IMR-90 (cell line): ENCODE measurements at regions not wholly inside any gene's neighbourhood (a gene's known extent, or its start where the extent isn't known, plus 50 kb on each side); places are given as distances from the start of the nearest gene placed in this dataset.

Experiments used
- ATAC-seq: fragments of 200-7000 bp; cut with Tn5 transposase; 2 replicates; pipeline ENCODE4 v1.9.1; 2020; ENCODE audit warnings: low read depth, mild to moderate bottlenecking, moderate library complexity
- BruUV-seq: library from RNA; stranded (reverse); fragments of 400-500 nt; replicated peaks from 2 replicates; lab custom pipeline; 2021; lab: Mats Ljungman, UMichigan
- CTCF ChIA-PET: fragments of 300-600 bp; formaldehyde crosslinking; extraction: SDS; loops from one replicate; lab custom pipeline; 2021; ENCODE audit warnings: antibody characterized with exemption; lab: Yijun Ruan, JAX
- POLR2A ChIA-PET: fragments of 300-600 bp; sonication (Branson Sonifier 250); formaldehyde crosslinking; loops from one replicate; lab custom pipeline; 2022; ENCODE audit warnings: antibody characterized with exemption; ENCODE audit not compliant: unreplicated experiment; lab: Charles Lee
- DNase-seq: peaks from one replicate; pipeline ENCODE4 v3.0.0; 2013
- H2AFZ ChIP-seq: replicated peaks from 2 replicates; pipeline ENCODE3; 2013; ENCODE audit warnings: low read length, mild to moderate bottlenecking; ENCODE audit not compliant: poor library complexity
- H2AK5ac ChIP-seq: 2 replicates; pipeline ENCODE4 v1.6.1; 2013; ENCODE audit warnings: low read depth, low read length, inconsistent platforms
- H2AK9ac ChIP-seq: replicated peaks from 2 replicates; pipeline ENCODE3; 2013; ENCODE audit warnings: mild to moderate bottlenecking, low read depth, low read length, moderate library complexity; ENCODE audit not compliant: poor library complexity
- H2BK120ac ChIP-seq: 2 replicates; pipeline ENCODE4 v1.6.1; 2013; ENCODE audit warnings: low read depth, low read length, inconsistent platforms
- H2BK15ac ChIP-seq: 3 replicates; pipeline ENCODE4 v1.6.1; 2013; ENCODE audit warnings: low read depth, low read length, inconsistent platforms
- H2BK20ac ChIP-seq: 2 replicates; pipeline ENCODE4 v1.6.1; 2013; ENCODE audit warnings: low read depth, mild to moderate bottlenecking, inconsistent platforms, low read length, moderate library complexity
- H2BK5ac ChIP-seq: 2 replicates; pipeline ENCODE4 v1.6.1; 2013; ENCODE audit warnings: mild to moderate bottlenecking, low read depth, low read length, inconsistent platforms; ENCODE audit not compliant: poor library complexity, severe bottlenecking
- H3K14ac ChIP-seq: replicated peaks from 2 replicates; pipeline ENCODE4 v1.6.1; 2013; ENCODE audit warnings: low read depth, low read length, inconsistent platforms
- H3K18ac ChIP-seq: 2 replicates; pipeline ENCODE4 v1.6.1; 2013; ENCODE audit warnings: low read depth, low read length, control low read depth
- H3K23ac ChIP-seq: 2 replicates; pipeline ENCODE4 v1.6.1; 2013; ENCODE audit warnings: low read depth, low read length, inconsistent platforms
- H3K27ac ChIP-seq: 2 replicates; pipeline ENCODE4 v1.5.1; 2013; ENCODE audit warnings: mild to moderate bottlenecking, control low read depth, low read length; ENCODE audit not compliant: insufficient read depth
- H3K27me3 ChIP-seq: 2 replicates; pipeline ENCODE4 v1.6.1; 2013; ENCODE audit warnings: low read length; ENCODE audit not compliant: control insufficient read depth, insufficient read depth
- H3K36me3 ChIP-seq: 2 replicates; pipeline ENCODE4 v1.6.1; 2013; ENCODE audit warnings: low read length, mixed read lengths; ENCODE audit not compliant: control insufficient read depth, insufficient read depth
- H3K4ac ChIP-seq: 2 replicates; pipeline ENCODE4 v1.6.1; 2013; ENCODE audit warnings: low read depth, low read length, inconsistent platforms
- H3K4me1 ChIP-seq: 2 replicates; pipeline ENCODE4 v1.6.1; 2013; ENCODE audit warnings: low read length, mixed read lengths; ENCODE audit not compliant: control insufficient read depth, insufficient read depth
- H3K4me2 ChIP-seq: 2 replicates; pipeline ENCODE4 v1.6.1; 2013; ENCODE audit warnings: low read depth, mild to moderate bottlenecking, control low read depth, low read length, moderate library complexity
- H3K4me3 ChIP-seq: 2 replicates; pipeline ENCODE4 v1.5.1; 2013; ENCODE audit warnings: low read depth, mild to moderate bottlenecking, control low read depth, low read length, moderate library complexity; ENCODE audit not compliant: insufficient read depth
- H3K56ac ChIP-seq: 2 replicates; pipeline ENCODE4 v1.6.1; 2013; ENCODE audit warnings: low read length, inconsistent platforms; ENCODE audit not compliant: insufficient read depth; ENCODE audit errors: extremely low read depth
- H3K79me1 ChIP-seq, 2 experiments: 2 replicates each; pipeline ENCODE4 v1.6.1; 2013; ENCODE audit warnings: low read length in 2 of 2, inconsistent platforms in 1 of 2, low read depth in 1 of 2
- H3K9ac ChIP-seq: 2 replicates; pipeline ENCODE4 v1.6.1; 2013; ENCODE audit warnings: low read depth, low read length, control low read depth
- H3K9me1 ChIP-seq: 2 replicates; pipeline ENCODE4 v1.6.1; 2013; ENCODE audit warnings: low read length, inconsistent platforms; ENCODE audit not compliant: insufficient read depth
- H3K9me3 ChIP-seq: 2 replicates; pipeline ENCODE4 v1.6.1; 2013; ENCODE audit warnings: low read length; ENCODE audit not compliant: control insufficient read depth, insufficient read depth
- H4K20me1 ChIP-seq: 2 replicates; pipeline ENCODE4 v1.6.1; 2013; ENCODE audit warnings: low read length, inconsistent platforms; ENCODE audit not compliant: insufficient read depth
- H4K5ac ChIP-seq: 2 replicates; pipeline ENCODE4 v1.6.1; 2013; ENCODE audit warnings: mild to moderate bottlenecking, low read depth, low read length, control low read depth
- H4K8ac ChIP-seq, 2 experiments: 2 replicates each; pipeline ENCODE4 v1.6.1; 2013; ENCODE audit warnings: low read depth in 2 of 2, low read length in 2 of 2, control low read depth in 1 of 2, inconsistent platforms in 1 of 2
- H4K91ac ChIP-seq: 2 replicates; pipeline ENCODE4 v1.6.1; 2013; ENCODE audit warnings: low read depth, low read length, inconsistent platforms; ENCODE audit not compliant: insufficient read depth
- CHD1 ChIP-seq: IDR thresholded peaks from 2 replicates; pipeline ENCODE4 v1.6.1; 2012; ENCODE audit warnings: low read depth, low read length, improper control_type of control experiment
- CTCF ChIP-seq: conservative IDR thresholded peaks from 2 replicates; pipeline ENCODE4 v1.5.1; 2012; ENCODE audit warnings: mild to moderate bottlenecking, low read depth, low read length, improper control_type of control experiment
- ELK1 ChIP-seq: fragments of 150-350 bp; IDR thresholded peaks from 2 replicates; pipeline ENCODE4 v1.6.1; 2016; ENCODE audit warnings: low read depth, mild to moderate bottlenecking, low read length, moderate library complexity, borderline replicate concordance
- FOS ChIP-seq: fragments of 150-350 bp; IDR thresholded peaks from 2 replicates; pipeline ENCODE4 v1.6.1; 2016; ENCODE audit warnings: low read depth, low read length
- MAFK ChIP-seq: IDR thresholded peaks from 2 replicates; pipeline ENCODE4 v1.6.1; 2012; ENCODE audit warnings: low read depth, low read length, improper control_type of control experiment
- MXI1 ChIP-seq: IDR thresholded peaks from 2 replicates; pipeline ENCODE4 v1.6.1; 2012; ENCODE audit warnings: low read depth, mild to moderate bottlenecking, low read length, moderate library complexity, borderline replicate concordance
- NFE2L2 ChIP-seq: fragments of 150-350 bp; IDR thresholded peaks from 2 replicates; pipeline ENCODE4 v1.6.1; 2016; ENCODE audit warnings: low read depth, mild to moderate bottlenecking, low read length
- POLR2A ChIP-seq: IDR thresholded peaks from 2 replicates; pipeline ENCODE4 v1.6.1; 2012; ENCODE audit warnings: mild to moderate bottlenecking, low read depth, low read length
- RAD21 ChIP-seq: IDR thresholded peaks from 2 replicates; pipeline ENCODE4 v1.6.1; 2012; ENCODE audit warnings: low read length, improper control_type of control experiment
- RCOR1 ChIP-seq: IDR thresholded peaks from 2 replicates; pipeline ENCODE4 v1.6.1; 2012; ENCODE audit warnings: mild to moderate bottlenecking, low read length, improper control_type of control experiment; ENCODE audit not compliant: insufficient replicate concordance
- RFX5 ChIP-seq: IDR thresholded peaks from 2 replicates; pipeline ENCODE4 v1.8.0; 2012; ENCODE audit warnings: low read depth, mild to moderate bottlenecking, low read length, moderate library complexity
- USF2 ChIP-seq: fragments of 150-350 bp; IDR thresholded peaks from 2 replicates; pipeline ENCODE4 v1.6.1; 2017; ENCODE audit warnings: mild to moderate bottlenecking, antibody characterized with exemption, low read length, low read depth
- WGBS, 2 experiments: methylation state at CpG; one replicate each; pipeline versions ENCODE4 v1.1.5 to v1.1.7; 2013; ENCODE audit warnings: missing lambda C conversion rate in 2 of 2; ENCODE audit not compliant: insufficient read length in 1 of 2; ENCODE audit errors: extremely low coverage in 2 of 2; 5-methylcytosine and 5-hydroxymethylcytosine counted together
- dilution Hi-C: fragments of 300-500 bp; cut with HindIII; formaldehyde crosslinking; loops from one replicate; pipeline ENCODE4 v1.14.3; 2018; ENCODE audit warnings: low sequenced_read_pairs; ENCODE audit not compliant: unreplicated experiment
- in situ Hi-C: fragments of 300-500 bp; cut with MboI; formaldehyde crosslinking; loops from 3 replicates; pipeline ENCODE4 v1.14.3; 2019; ENCODE audit warnings: low sequenced_read_pairs, inconsistent platforms, mixed read lengths
- intact Hi-C: fragments of 100-400 bp; cut with micrococcal nuclease; formaldehyde crosslinking; loops from 2 replicates; pipeline ENCODE4 v1.10.0; 2022

- Histone ChIP-seq H3K4me2 (no peak overlapping the region), H2BK20ac (no peak overlapping the region), H3K4me3 (no peak overlapping the region), H3K27me3 (no peaks in the 10 kb centered on the region), H4K8ac (no peak overlapping the region), H3K56ac (no peak overlapping the region), H3K79me1 (no peaks in the 10 kb centered on the region), H4K20me1 (no peaks in the 10 kb centered on the region), H3K9me1 (no peaks in the 10 kb centered on the region), H4K5ac (no peak overlapping the region), H3K18ac (no peak overlapping the region), H3K14ac (no peak overlapping the region), H3K9ac (no peak overlapping the region), H3K4ac (no peak overlapping the region), H2BK15ac (no peak overlapping the region), H4K91ac (no peak overlapping the region), H3K27ac (no peak overlapping the region), H3K36me3 (no peaks in the 10 kb centered on the region), H2AFZ (no peak overlapping the region), H3K23ac (no peak overlapping the region), H3K4me1 (no peaks in the 10 kb centered on the region), H3K9me3 (no peaks in the 10 kb centered on the region), H2AK5ac (no peak overlapping the region), H2AK9ac (no peak overlapping the region), H2BK120ac (no peak overlapping the region), H2BK5ac (no peak overlapping the region)
- DNase-seq (no peak), ATAC-seq (no peak)
- no CpG with 5 or more reads among the region's 5 CpGs for WGBS, 2 experiments
- no TSS peak for BruUV-seq
- TF ChIP-seq CHD1, result no peak
- no peak for TF ChIP-seq MAFK
- TF ChIP-seq MXI1, result no peak
- TF ChIP-seq ELK1, result no peak
- no peak for TF ChIP-seq CTCF
- TF ChIP-seq RAD21, result no peak
- no peak for TF ChIP-seq RFX5
- TF ChIP-seq USF2, result no peak
- TF ChIP-seq POLR2A, result no peak
- no peak for TF ChIP-seq FOS
- no peak for TF ChIP-seq NFE2L2
- no peak for TF ChIP-seq RCOR1
- in situ Hi-C loops (no loop called here), intact Hi-C loops (no loop called here), dilution Hi-C loops (no loop called here)
- POLR2A ChIA-PET, result no interaction called here
- CTCF ChIA-PET, result no interaction called here
Observed at GRCh38 chr15:91476861-91477260, 376.6 kb upstream of the SLCO3A1 start.
